22Rv1 (cell line): ENCODE measurements at regions not wholly inside any gene's neighbourhood (a gene's known extent, or its start where the extent isn't known, plus 50 kb on each side); places are given as distances from the start of the nearest gene placed in this dataset.

ENCODE experiments used
- H3K27ac ChIP-seq: fragments of 450-650 bp; 2 replicates; pipeline ENCODE4 v1.5.1; 2017
- CTCF ChIP-seq: fragments of 450-650 bp; IDR thresholded peaks from 2 replicates; pipeline ENCODE4 v1.5.1; 2017; ENCODE audit warnings: mild to moderate bottlenecking
- ZFX ChIP-seq: fragments of 450-650 bp; IDR thresholded peaks from 2 replicates; pipeline ENCODE4 v1.6.1; 2017; ENCODE audit warnings: antibody characterized with exemption, borderline replicate concordance

DNA sequence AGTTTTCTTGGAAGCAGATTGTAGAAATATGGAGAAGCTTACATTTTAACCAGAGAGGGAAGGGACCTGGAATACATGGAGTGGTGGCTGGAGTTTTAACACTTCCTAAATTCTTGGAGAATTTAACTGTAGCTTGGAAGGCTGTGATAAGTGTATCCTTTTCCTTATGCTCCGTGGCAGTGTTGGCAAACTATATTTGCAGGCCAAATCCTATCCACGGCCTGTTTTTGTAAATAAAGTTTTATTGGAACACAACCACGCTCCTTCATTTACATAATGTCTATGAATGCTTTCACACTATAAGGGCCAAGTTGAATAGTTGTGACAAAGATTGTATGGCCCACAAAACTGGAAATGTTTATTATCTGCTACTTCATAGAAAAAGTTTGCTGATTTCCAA is 110.6 kb upstream of the MIR17HG start:
- no peak for TF ChIP-seq ZFX
- no peak for TF ChIP-seq CTCF
- H3K27ac ChIP-seq: no peak overlapping the region

- TF ChIP-seq CTCF (no peak), ZFX (no peak)
Observed at GRCh38 chr13:91238036-91238435, 109.5 kb upstream of the MIR17HG start.

DNA sequence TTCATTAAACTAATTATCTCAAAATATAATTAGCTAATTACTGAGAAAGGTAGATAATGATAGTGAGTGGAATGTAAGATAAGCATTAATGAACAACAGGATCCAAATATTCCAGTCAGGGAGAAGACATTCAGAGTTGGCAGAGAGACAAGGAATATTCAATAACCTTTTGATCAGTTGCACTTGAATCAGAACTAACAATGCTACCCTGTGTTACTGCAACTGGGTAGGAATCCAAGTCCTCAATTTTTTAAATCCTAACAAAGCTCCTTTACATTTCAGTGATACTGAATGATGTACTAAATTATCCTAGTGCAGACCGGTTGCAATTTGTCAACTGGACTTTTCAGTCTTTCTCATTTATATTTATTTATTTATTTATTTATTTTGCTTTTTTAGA is 107.1 kb upstream of the MIR17HG start:
- TF ChIP-seq CTCF: no peak
- no peak for TF ChIP-seq ZFX
- H3K27ac ChIP-seq: no peak overlapping the region

More at GRCh38 chr13:91238036-91238435, 109.5 kb upstream of the MIR17HG start:
- no peak overlapping the region for H3K27ac ChIP-seq

DNA sequence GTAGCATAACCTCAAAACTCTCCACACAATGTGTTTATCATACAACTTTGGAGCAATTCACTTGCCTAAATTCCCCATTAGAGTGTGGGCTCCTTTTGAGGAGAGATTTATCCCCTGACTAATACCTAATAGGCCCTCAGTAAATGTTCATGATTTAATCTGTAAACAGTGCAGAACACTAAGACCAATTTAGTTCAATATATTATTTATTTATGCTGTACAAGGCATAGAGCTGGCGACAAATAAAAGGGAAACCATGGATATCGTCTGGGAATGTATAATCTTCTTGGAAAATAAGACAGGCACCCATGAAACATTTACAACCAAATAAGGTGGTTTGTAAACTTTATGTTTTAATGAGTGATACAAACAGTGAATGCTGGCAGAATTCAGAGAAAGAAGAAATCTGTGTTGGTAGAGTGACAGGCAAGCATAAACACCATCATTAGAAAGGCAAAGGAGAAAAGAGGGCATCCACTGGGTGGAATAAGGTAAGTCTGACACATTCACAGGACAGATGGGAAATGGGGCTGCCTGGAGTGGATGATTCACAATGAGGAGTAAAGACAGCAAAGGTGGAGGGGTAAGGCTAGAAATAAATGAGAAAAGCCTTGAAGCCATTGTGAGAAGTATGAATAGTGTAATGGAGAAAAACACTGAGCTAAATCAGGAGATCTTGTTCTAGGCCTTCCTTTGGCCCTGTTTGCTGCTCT is 106.1 kb upstream of the MIR17HG start:
- no peak overlapping the region for H3K27ac ChIP-seq
- TF ChIP-seq ZFX (no peak), CTCF (no peak)

- no peak for TF ChIP-seq CTCF
- TF ChIP-seq ZFX: no peak
- no peak overlapping the region for H3K27ac ChIP-seq
Observed at GRCh38 chr13:91242652-91243051, 104.8 kb upstream of the MIR17HG start.

DNA sequence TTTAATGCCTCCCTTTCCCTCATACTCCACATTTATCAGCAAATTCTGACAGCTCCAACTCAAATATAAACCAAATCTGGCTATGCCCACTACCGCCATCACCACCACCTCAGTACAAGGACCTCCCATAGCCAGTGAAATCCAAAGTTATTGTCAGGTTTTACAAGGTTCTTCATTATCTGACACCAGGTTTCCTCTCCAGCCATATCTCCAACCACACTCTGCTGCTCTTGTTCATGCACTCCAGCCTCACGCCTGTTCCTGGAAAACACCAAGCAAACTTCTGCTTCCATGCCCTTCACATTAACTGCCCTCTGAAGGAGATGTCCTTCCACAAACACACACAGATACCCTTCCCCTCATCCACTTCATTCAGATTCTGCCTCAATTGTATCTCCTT is 102.2 kb upstream of the MIR17HG start:
- H3K27ac ChIP-seq: no peak overlapping the region
- TF ChIP-seq CTCF (no peak), ZFX (no peak)

- TF ChIP-seq CTCF: peak; percentile 66
- TF ChIP-seq ZFX: no peak
- H3K27ac ChIP-seq: no peak overlapping the region
Observed at GRCh38 chr13:91247768-91248167, 99.7 kb upstream of the MIR17HG start.
